Adrenal gland (tissue), 5 donors: ENCODE measurements at regions not wholly inside any gene's neighbourhood (a gene's known extent, or its start where the extent isn't known, plus 50 kb on each side); places are given as distances from the start of the nearest gene placed in this dataset.

Source experiments
- POLR2A ChIP-seq, 2 donors: fragments of 450-650 bp; IDR thresholded peaks; one replicate each; pipeline ENCODE4 v1.6.1; 2017; ENCODE audit warnings: antibody characterized with exemption in 2 of 2, mild to moderate bottlenecking in 2 of 2, moderate library complexity in 1 of 2
- TF ChIP-seq, protein P1 (sequence below), 6 experiments: fragments of 450-650 bp in 4 of 6; fragments of 200-600 bp in 2 of 6; sonication (generic) in 1 of 6; IDR thresholded peaks; 1 replicate in 5 of 6; 2 replicates in 1 of 6; pipeline versions ENCODE4 v1.5.1 to v1.8.0; 2016 to 2021; ENCODE audit warnings: antibody characterized with exemption in 6 of 6, mild to moderate bottlenecking in 2 of 6, moderate library complexity in 1 of 6
- donor health status: DM: no; HTN: no; CAD: no.

GRCh38 chr9:82558855-82559630 is 503.9 kb downstream of the RASEF start:
- TF ChIP-seq, protein P1, sequence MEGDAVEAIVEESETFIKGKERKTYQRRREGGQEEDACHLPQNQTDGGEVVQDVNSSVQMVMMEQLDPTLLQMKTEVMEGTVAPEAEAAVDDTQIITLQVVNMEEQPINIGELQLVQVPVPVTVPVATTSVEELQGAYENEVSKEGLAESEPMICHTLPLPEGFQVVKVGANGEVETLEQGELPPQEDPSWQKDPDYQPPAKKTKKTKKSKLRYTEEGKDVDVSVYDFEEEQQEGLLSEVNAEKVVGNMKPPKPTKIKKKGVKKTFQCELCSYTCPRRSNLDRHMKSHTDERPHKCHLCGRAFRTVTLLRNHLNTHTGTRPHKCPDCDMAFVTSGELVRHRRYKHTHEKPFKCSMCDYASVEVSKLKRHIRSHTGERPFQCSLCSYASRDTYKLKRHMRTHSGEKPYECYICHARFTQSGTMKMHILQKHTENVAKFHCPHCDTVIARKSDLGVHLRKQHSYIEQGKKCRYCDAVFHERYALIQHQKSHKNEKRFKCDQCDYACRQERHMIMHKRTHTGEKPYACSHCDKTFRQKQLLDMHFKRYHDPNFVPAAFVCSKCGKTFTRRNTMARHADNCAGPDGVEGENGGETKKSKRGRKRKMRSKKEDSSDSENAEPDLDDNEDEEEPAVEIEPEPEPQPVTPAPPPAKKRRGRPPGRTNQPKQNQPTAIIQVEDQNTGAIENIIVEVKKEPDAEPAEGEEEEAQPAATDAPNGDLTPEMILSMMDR (IDR thresholded peaks at IDR 0.05) = no peak
- no peak for TF ChIP-seq POLR2A (IDR thresholded peaks at IDR 0.05)
